HG02885 (cell line): ENCODE measurements at regions not wholly inside any gene's neighbourhood (a gene's known extent, or its start where the extent isn't known, plus 50 kb on each side); places are given as distances from the start of the nearest gene placed in this dataset.

Experiments used
- ATAC-seq: cut with Tn5 transposase; IDR thresholded peaks from one replicate; pipeline ENCODE4 v1.9.1; 2021; ENCODE audit warnings: mild to moderate bottlenecking; ENCODE audit not compliant: unreplicated experiment, poor library complexity

GRCh38 chr21:22235866-22236590, 1237.8 kb downstream of the NCAM2 start:
- no peak for ATAC-seq

GRCh38 chr21:22244516-22244915, 1246.3 kb downstream of the NCAM2 start:
- no peak for ATAC-seq

GRCh38 chr21:22250355-22250754, 1252.1 kb downstream of the NCAM2 start:
- ATAC-seq, result no peak

GRCh38 chr21:22253761-22254160, 1255.6 kb downstream of the NCAM2 start:
- no peak for ATAC-seq

- ATAC-seq, result no peak
Measured at GRCh38 chr21:22258821-22259220, 1260.6 kb downstream of the NCAM2 start.

DNA sequence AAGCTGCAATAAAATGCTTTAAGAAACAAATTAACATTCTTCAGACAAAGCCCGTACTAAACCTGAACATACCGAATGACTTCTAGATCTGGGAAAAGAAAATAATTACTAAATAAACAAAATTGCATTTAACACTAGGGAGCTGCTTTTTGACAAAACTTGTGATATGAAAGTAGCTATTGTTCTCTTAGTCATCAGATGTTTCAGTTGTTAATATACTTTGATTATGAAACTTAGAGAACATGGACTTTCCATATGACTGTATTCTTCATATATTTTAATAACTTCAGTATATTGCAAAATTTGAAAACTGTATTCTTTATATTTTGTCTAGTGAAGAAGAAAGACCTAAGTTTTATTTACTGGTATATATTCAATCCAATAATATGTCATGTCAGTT, 1262.1 kb downstream of the NCAM2 start:
- no peak for ATAC-seq

- ATAC-seq, result no peak
Measured at GRCh38 chr21:22263890-22264289, 1265.7 kb downstream of the NCAM2 start.

DNA sequence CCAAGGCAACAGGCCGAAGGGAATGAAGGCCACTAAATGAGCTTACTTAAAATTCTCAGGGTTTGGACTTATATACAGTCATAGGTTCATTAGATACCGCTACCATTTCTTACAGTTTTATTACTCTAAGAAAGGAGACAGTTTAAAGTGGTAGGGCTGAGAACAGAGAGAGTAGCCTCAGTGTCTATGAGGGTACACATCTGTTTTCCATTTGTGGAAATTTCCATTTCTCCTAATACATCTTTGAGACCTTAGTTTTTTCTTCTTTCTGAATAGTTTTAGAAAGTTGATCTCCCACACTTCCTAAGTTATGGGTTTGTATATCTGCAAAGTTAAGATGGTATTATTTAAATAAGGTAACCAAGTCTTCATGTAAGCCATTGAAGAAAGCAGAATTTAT, 1279.1 kb downstream of the NCAM2 start:
- ATAC-seq, result no peak

GRCh38 chr21:22278366-22278765, 1280.2 kb downstream of the NCAM2 start:
- ATAC-seq, result no peak

- ATAC-seq, result no peak
Measured at GRCh38 chr21:22280851-22281250, 1282.6 kb downstream of the NCAM2 start.

DNA sequence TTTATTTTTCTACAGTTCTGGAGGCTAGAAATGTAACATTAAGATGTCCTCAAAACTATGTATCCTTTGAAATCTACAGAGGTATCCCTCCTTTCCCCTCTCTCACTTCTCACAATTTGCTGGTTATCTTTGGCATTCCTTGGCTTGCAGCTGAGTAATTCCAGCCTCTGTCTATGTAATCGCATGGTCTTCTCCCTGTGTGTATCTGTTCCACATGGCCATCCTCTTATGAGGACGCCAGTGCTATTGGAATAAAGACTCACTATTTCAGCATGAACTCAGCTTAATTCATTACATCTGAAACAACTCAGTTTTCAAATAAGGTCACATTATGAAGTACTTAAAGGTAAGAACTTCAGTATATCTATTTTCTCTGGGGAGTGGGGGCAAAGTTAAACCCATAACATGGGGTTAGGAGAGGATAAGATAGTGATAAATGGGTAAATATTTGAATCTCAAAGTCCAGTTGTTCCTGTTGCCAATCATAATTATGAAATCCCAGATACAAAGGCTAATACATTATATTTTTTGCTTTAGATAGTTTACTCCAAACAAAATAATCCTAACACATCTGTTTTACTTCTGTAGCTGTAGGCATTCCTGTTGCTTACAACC, 1290.8 kb downstream of the NCAM2 start:
- no peak for ATAC-seq

- ATAC-seq, result no peak
Measured at GRCh38 chr21:22292144-22292543, 1293.9 kb downstream of the NCAM2 start.

DNA sequence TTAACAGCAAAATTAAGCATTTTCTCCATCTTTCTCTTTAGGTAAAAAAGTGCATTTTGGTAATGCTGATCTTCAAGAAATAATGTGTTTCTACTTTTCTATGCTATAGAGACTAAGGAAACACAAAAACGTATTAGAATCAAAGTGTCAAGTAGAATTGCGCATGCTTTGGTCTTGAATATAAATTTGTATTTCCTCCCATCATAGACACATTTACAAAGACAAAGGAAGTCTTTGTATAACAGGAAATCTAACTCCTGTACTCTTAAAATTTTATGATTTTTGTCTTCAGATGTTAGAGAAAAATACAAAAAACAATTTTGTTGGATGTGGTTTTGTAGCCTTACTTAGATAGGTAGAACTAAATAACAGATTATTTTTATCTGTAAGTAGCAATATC, 1299.4 kb downstream of the NCAM2 start:
- no peak for ATAC-seq

GRCh38 chr21:22311741-22312462, 1313.7 kb downstream of the NCAM2 start:
- ATAC-seq, result no peak

DNA sequence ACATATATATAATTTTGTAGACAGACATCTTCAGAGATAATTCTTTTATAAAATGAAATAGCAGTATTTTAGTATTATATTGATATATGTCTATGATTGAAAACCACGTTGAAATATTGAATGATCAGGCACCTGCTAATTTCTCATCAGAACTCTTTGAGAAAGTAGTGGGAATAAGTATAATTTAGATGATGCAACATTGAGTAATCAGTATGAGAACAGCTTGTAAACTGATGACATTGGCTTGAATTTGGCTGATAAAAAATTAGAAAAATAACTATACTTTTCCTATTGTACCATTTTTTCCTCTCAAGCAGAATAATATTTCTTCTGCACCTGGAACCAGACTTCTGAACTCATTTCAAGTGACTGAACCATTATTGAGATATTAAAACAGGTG, 1316.8 kb downstream of the NCAM2 start:
- ATAC-seq, result no peak

GRCh38 chr21:22319435-22319834, 1321.2 kb downstream of the NCAM2 start:
- no peak for ATAC-seq

- ATAC-seq, result no peak
Measured at GRCh38 chr21:22342889-22343288, 1344.7 kb downstream of the NCAM2 start.

- ATAC-seq, result no peak
Measured at GRCh38 chr21:22343303-22343702, 1345.1 kb downstream of the NCAM2 start.

GRCh38 chr21:22343721-22344120, 1345.5 kb downstream of the NCAM2 start:
- no peak for ATAC-seq

- no peak for ATAC-seq
Measured at GRCh38 chr21:22345624-22346023, 1347.4 kb downstream of the NCAM2 start.

DNA sequence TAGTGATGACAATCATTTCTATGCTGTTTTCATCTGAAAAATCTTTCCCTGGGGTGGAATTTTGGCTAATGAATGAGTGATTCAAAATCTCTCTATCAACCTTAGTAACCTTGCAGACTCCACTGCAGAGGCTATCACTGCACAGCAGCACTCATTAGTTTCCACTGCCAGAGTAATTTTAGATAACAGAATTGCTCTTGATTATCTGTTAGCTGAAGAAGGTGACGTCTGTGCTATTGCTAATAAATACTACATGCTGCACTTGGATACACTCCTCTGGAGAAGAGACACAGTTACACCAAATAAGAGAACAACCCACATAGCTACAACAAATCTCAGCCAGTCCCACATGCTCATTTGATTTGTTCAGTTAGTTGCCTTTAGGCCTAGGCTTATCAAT, 1348.4 kb downstream of the NCAM2 start:
- ATAC-seq, result no peak

GRCh38 chr21:22351076-22351475, 1352.9 kb downstream of the NCAM2 start:
- ATAC-seq, result no peak
